GM10248 (cell line): ENCODE measurements at regions not wholly inside any gene's neighbourhood (a gene's known extent, or its start where the extent isn't known, plus 50 kb on each side); places are given as distances from the start of the nearest gene placed in this dataset.

Experiments
- CTCF ChIA-PET: fragments of 300-600 bp; sonication (Branson Sonifier 250); formaldehyde crosslinking; extraction: SDS; loops from one replicate; lab custom pipeline; 2021; ENCODE audit warnings: antibody characterized with exemption; lab: Yijun Ruan, JAX
- POLR2A ChIA-PET: fragments of 350-650 bp; sonication (Branson Sonifier 250); formaldehyde crosslinking; extraction: SDS; loops from one replicate; lab custom pipeline; 2020; ENCODE audit warnings: antibody characterized with exemption; lab: Yijun Ruan, JAX
- DNase-seq: peaks from one replicate; pipeline ENCODE4 v3.0.0; 2012; ENCODE audit errors: extremely low spot score
- CTCF ChIP-seq: IDR thresholded peaks from 2 replicates; pipeline ENCODE4 v1.5.1; 2012; ENCODE audit warnings: mild to moderate bottlenecking, low read depth; ENCODE audit errors: extremely low read depth, missing control alignments, control extremely low read depth

- DNase-seq, result no peak
- ChIA-PET POLR2A (interaction anchor here (0.7 kb wide), 1 partner anchor 413 kb away, joined by 3 read pairs; no protein-coding TSS in a partner anchor), CTCF (no interaction called here)
- no peak for TF ChIP-seq CTCF
These were observed 72.1 kb upstream of the ZNF236 start for GRCh38 chr18:76750269-76750668.

GRCh38 chr18:76747676-76748075 is 74.7 kb upstream of the ZNF236 start:
- CTCF ChIA-PET, result no interaction called here
- TF ChIP-seq CTCF, result no peak
- POLR2A ChIA-PET, result no interaction called here
- DNase-seq, result no peak

- no peak for TF ChIP-seq CTCF
- ChIA-PET CTCF (no interaction called here), POLR2A (no interaction called here)
- no peak for DNase-seq
These were observed 81.0 kb upstream of the ZNF236 start for GRCh38 chr18:76741346-76741745.

- ChIA-PET CTCF (no interaction called here), POLR2A (no interaction called here)
- DNase-seq, result no peak
- TF ChIP-seq CTCF, result no peak
These were observed 86.0 kb upstream of the ZNF236 start for GRCh38 chr18:76736309-76736708.

- CTCF ChIA-PET, result interaction anchor here (0.8 kb wide), 1 partner anchor 71 kb away, joined by 3 read pairs; no protein-coding TSS in a partner anchor
- no peak for TF ChIP-seq CTCF
These were observed 91.5 kb upstream of the ZNF236 start for GRCh38 chr18:76730901-76731300.

GRCh38 chr18:76727589-76727988 is 94.8 kb upstream of the ZNF236 start:
- no peak for DNase-seq
- CTCF ChIA-PET, result no interaction called here
- TF ChIP-seq CTCF, result no peak
- POLR2A ChIA-PET, result no interaction called here

More at GRCh38 chr18:76730901-76731300, 91.5 kb upstream of the ZNF236 start:
- POLR2A ChIA-PET, result no interaction called here
- no peak for DNase-seq
